Upper lobe of left lung (tissue), 4 donors: ENCODE measurements at regions not wholly inside any gene's neighbourhood (a gene's known extent, or its start where the extent isn't known, plus 50 kb on each side); places are given as distances from the start of the nearest gene placed in this dataset.

ENCODE experiments used
- CTCF ChIP-seq, 6 experiments: fragments of 450-650 bp in 4 of 6; fragments of 200-600 bp in 2 of 6; sonication (generic) in 2 of 6; IDR thresholded peaks; one replicate each; pipeline ENCODE4 v1.5.1; 2016 to 2019; ENCODE audit warnings: antibody characterized with exemption in 6 of 6
- POLR2A ChIP-seq, 4 donors: fragments of 450-650 bp; IDR thresholded peaks; one replicate each; pipeline ENCODE4 v1.5.1; 2016 to 2017; ENCODE audit warnings: antibody characterized with exemption in 4 of 4, mild to moderate bottlenecking in 2 of 4
- POLR2AphosphoS5 ChIP-seq, 2 donors: sonication (generic); formaldehyde crosslinking; IDR thresholded peaks; one replicate each; pipeline ENCODE4 v1.5.1; 2017; ENCODE audit warnings: antibody characterized with exemption in 2 of 2

GRCh38 chr10:9554321-9554720 lies 1463.4 kb upstream of the CELF2 start:
- TF ChIP-seq POLR2A (IDR thresholded peaks at IDR 0.05) = no peak
- no peak for TF ChIP-seq CTCF (IDR thresholded peaks at IDR 0.05)
- TF ChIP-seq POLR2AphosphoS5 (IDR thresholded peaks at IDR 0.05) = no peak
